Uterus (tissue), 3 donors: ENCODE measurements at regions not wholly inside any gene's neighbourhood (a gene's known extent, or its start where the extent isn't known, plus 50 kb on each side); places are given as distances from the start of the nearest gene placed in this dataset.

ENCODE experiments used
- DNase-seq, 2 donors: peaks; one replicate each; pipeline ENCODE4 v3.0.0-alpha.2; 2019 to 2020
- H3K27ac ChIP-seq, 2 donors: fragments of 200-600 bp; sonication (generic); 1 replicate in 1 of 2; 2 replicates in 1 of 2; pipeline ENCODE4 v1.5.1; 2016 to 2018
- H3K27me3 ChIP-seq, 2 donors: fragments of 200-600 bp; sonication (generic); one replicate each; pipeline ENCODE4 v1.5.1; 2018 to 2019; ENCODE audit warnings: control low read depth in 1 of 2
- H3K36me3 ChIP-seq, 2 donors: fragments of 200-600 bp; sonication (generic); one replicate each; pipeline ENCODE4 v1.5.1; 2019; ENCODE audit warnings: control low read depth in 1 of 2
- H3K4me1 ChIP-seq, 2 donors: fragments of 200-600 bp; sonication (generic); one replicate each; pipeline ENCODE4 v1.5.1; 2018 to 2019; ENCODE audit warnings: control low read depth in 1 of 2
- H3K4me3 ChIP-seq, 2 donors: fragments of 200-600 bp; sonication (generic); 1 replicate in 1 of 2; 2 replicates in 1 of 2; pipeline ENCODE4 v1.5.1; 2018 to 2019; ENCODE audit warnings: mild to moderate bottlenecking in 1 of 2
- H3K9me3 ChIP-seq, 2 donors: fragments of 200-600 bp; sonication (generic); one replicate each; pipeline ENCODE4 v1.5.1; 2019; ENCODE audit warnings: control low read depth in 1 of 2
- CTCF ChIP-seq, 4 experiments: fragments of 200-600 bp in 2 of 4; fragments of 450-650 bp in 2 of 4; sonication (generic) in 2 of 4; IDR thresholded peaks; one replicate each; pipeline ENCODE4 v1.5.1; 2016 to 2019; ENCODE audit warnings: antibody characterized with exemption in 4 of 4, mild to moderate bottlenecking in 2 of 4, moderate library complexity in 1 of 4
- POLR2A ChIP-seq, 2 donors: fragments of 450-650 bp; IDR thresholded peaks; one replicate each; pipeline ENCODE4 v1.6.1; 2016; ENCODE audit warnings: antibody characterized with exemption in 2 of 2, mild to moderate bottlenecking in 1 of 2, moderate library complexity in 1 of 2
- intact Hi-C: fragments of 100-400 bp; cut with DNase I; formaldehyde crosslinking; loops from one replicate; pipeline ENCODE4 v1.15.1; 2023; ENCODE audit warnings: low total_unique reads
- donor health status: DM: yes; HTN: yes; CAD: no.

- no peaks in the 10 kb centered on the region for H3K9me3 ChIP-seq
- TF ChIP-seq CTCF (IDR thresholded peaks at IDR 0.05), result no peak
- TF ChIP-seq POLR2A (IDR thresholded peaks at IDR 0.05), result no peak
- no peaks in the 10 kb centered on the region for H3K27me3 ChIP-seq
- no peak overlapping the region for H3K27ac ChIP-seq
- no peaks in the 10 kb centered on the region for H3K36me3 ChIP-seq
- no peak overlapping the region for H3K4me3 ChIP-seq
- DNase-seq, result no peak
- intact Hi-C loops, result no loop called here
- no peaks in the 10 kb centered on the region for H3K4me1 ChIP-seq
Measured at GRCh38 chr21:23531444-23531843, 2075.8 kb downstream of the MRPL39 start.

GRCh38 chr21:23524685-23525084, 2082.6 kb downstream of the MRPL39 start:
- Histone ChIP-seq H3K4me1 (no peaks in the 10 kb centered on the region), H3K27me3 (no peaks in the 10 kb centered on the region), H3K4me3 (no peak overlapping the region), H3K27ac (no peak overlapping the region), H3K9me3 (no peaks in the 10 kb centered on the region), H3K36me3 (no peaks in the 10 kb centered on the region)
- no peak for DNase-seq
- TF ChIP-seq POLR2A (IDR thresholded peaks at IDR 0.05), result no peak
- TF ChIP-seq CTCF (IDR thresholded peaks at IDR 0.05), result no peak
- intact Hi-C loops, result no loop called here

- Histone ChIP-seq H3K9me3 (no peaks in the 10 kb centered on the region), H3K36me3 (no peaks in the 10 kb centered on the region), H3K27me3 (no peaks in the 10 kb centered on the region), H3K4me3 (no peak overlapping the region), H3K4me1 (no peaks in the 10 kb centered on the region), H3K27ac (no peak overlapping the region)
- intact Hi-C loops, result no loop called here
- TF ChIP-seq CTCF (IDR thresholded peaks at IDR 0.05) (no peak), POLR2A (IDR thresholded peaks at IDR 0.05) (no peak)
- DNase-seq, result no peak
Measured at GRCh38 chr21:23522751-23523150, 2084.5 kb downstream of the MRPL39 start.

- no peak overlapping the region for H3K4me3 ChIP-seq
- H3K27me3 ChIP-seq, result no peaks in the 10 kb centered on the region
- H3K9me3 ChIP-seq, result no peaks in the 10 kb centered on the region
- H3K4me1 ChIP-seq, result no peaks in the 10 kb centered on the region
- no peaks in the 10 kb centered on the region for H3K36me3 ChIP-seq
- no peak for DNase-seq
- no peak overlapping the region for H3K27ac ChIP-seq
- no peak for TF ChIP-seq POLR2A (IDR thresholded peaks at IDR 0.05)
- no peak for TF ChIP-seq CTCF (IDR thresholded peaks at IDR 0.05)
- intact Hi-C loops, result no loop called here
Measured at GRCh38 chr21:23507501-23507900, 2099.8 kb downstream of the MRPL39 start.

GRCh38 chr21:23496729-23497128, 2110.6 kb downstream of the MRPL39 start:
- Histone ChIP-seq H3K36me3 (no peaks in the 10 kb centered on the region), H3K27me3 (no peaks in the 10 kb centered on the region), H3K9me3 (no peaks in the 10 kb centered on the region), H3K4me1 (no peaks in the 10 kb centered on the region), H3K27ac (no peak overlapping the region), H3K4me3 (no peak overlapping the region)
- no peak for DNase-seq
- no peak for TF ChIP-seq CTCF (IDR thresholded peaks at IDR 0.05)
- intact Hi-C loops, result no loop called here
